ENCODE measurements at regions not wholly inside any gene's neighbourhood (a gene's known extent, or its start where the extent isn't known, plus 50 kb on each side); places are given as distances from the start of the nearest gene placed in this dataset.

GRCh38 chr9:20015427-20015931, 226.6 kb upstream of the SLC24A2 start:
- FAIRE-seq, result no peak
- H2AFZ ChIP-seq (ENCODE audit: low read length), result no peak overlapping the region; the same call in 1 of the 2 replicates
- POLR2A ChIA-PET (ENCODE audit: partially characterized antibody), result interaction anchor here (0.7 kb wide), 1 partner anchor 22 kb away, joined by 3 read pairs; no protein-coding TSS in a partner anchor

More at GRCh38 chr9:20015427-20015931, 226.6 kb upstream of the SLC24A2 start:
- Histone ChIP-seq H3K27me3 (replicated peaks in 1 of 4; ENCODE audit: control insufficient read depth in 3 of 4, extremely low read depth in 1 of 4, insufficient read depth in 3 of 4, low read length in 3 of 4) (no peaks in the 10 kb centered on the region), H2BK15ac (ENCODE audit: low read length) (no peak overlapping the region), H3K9ac (replicated peaks in 1 of 4; ENCODE audit: extremely low read depth in 1 of 4, low read depth in 3 of 4, low read length in 3 of 4) (no peak overlapping the region), H3K18ac (ENCODE audit: extremely low read depth, low read length) (no peak overlapping the region; the same call in 1 of the 2 replicates), H3K27ac (ENCODE audit: low read depth, low read length) (no peak overlapping the region), H3K23ac (ENCODE audit: insufficient read length) (no peak overlapping the region), H3K4me3 (ENCODE audit: extremely low read depth in 1 of 4, insufficient read depth in 2 of 4, low read depth in 3 of 4, low read length in 4 of 4) (no peak overlapping the region), H3K9me3 (ENCODE audit: insufficient read depth in 2 of 2, low read depth in 1 of 2, low read length in 1 of 2) (no peaks in the 10 kb centered on the region), H4K91ac (replicated peaks; ENCODE audit: insufficient read length, low read length) (no peak overlapping the region), H4K5ac (ENCODE audit: insufficient read length, low read depth, low read length) (no peak overlapping the region), H3K4me1 (replicated peaks in 1 of 4; ENCODE audit: control insufficient read depth in 3 of 4, insufficient read depth in 4 of 4, low read length in 3 of 4) (no peaks in the 10 kb centered on the region; a peak in 2 of 7 replicates), H3K56ac (replicated peaks; ENCODE audit: insufficient read length, low read depth, low read length) (no peak overlapping the region), H3K79me2 (ENCODE audit: control insufficient read depth in 1 of 2, insufficient read depth in 2 of 2, low read length in 2 of 2) (no peaks in the 10 kb centered on the region), H4K20me1 (replicated peaks in 1 of 2; ENCODE audit: control insufficient read depth in 1 of 2, insufficient read depth in 2 of 2, low read length in 2 of 2) (no peaks in the 10 kb centered on the region), H3K4me2 (ENCODE audit: insufficient read depth in 1 of 2, low read depth in 2 of 2, low read length in 2 of 2) (no peak overlapping the region), H3K4ac (replicated peaks; ENCODE audit: insufficient read length, low read depth, low read length) (no peak overlapping the region), H2BK12ac (ENCODE audit: low read depth, low read length) (peak overlapping the region; percentile 65; the same call in 1 of the 2 replicates), H3K36me3 (ENCODE audit: control insufficient read depth in 2 of 4, insufficient read depth in 4 of 4, low read length in 3 of 4) (no peaks in the 10 kb centered on the region), H2BK5ac (ENCODE audit: low read depth, low read length) (no peak overlapping the region), H3K79me1 (ENCODE audit: low read depth, low read length) (no peaks in the 10 kb centered on the region), H2AK5ac (ENCODE audit: low read depth, low read length) (no peak overlapping the region; the same call in 1 of the 2 replicates), H4K8ac (ENCODE audit: extremely low read depth, insufficient read depth, low read length) (no peak overlapping the region), H2BK20ac (ENCODE audit: low read length) (no peak overlapping the region), H3K14ac (ENCODE audit: insufficient read length) (no peak overlapping the region), H3K23me2 (ENCODE audit: low read depth, low read length) (no peaks in the 10 kb centered on the region), H2BK120ac (replicated peaks; ENCODE audit: low read depth, low read length) (no peak overlapping the region)
- TF ChIP-seq CTCF (IDR thresholded peaks at IDR 0.05; ENCODE audit: control extremely low read depth in 1 of 3, insufficient read depth in 1 of 3, low read depth in 1 of 3, low read length in 3 of 3) (no peak), RFX5 (IDR thresholded peaks at IDR 0.05; ENCODE audit: borderline replicate concordance, low read depth, low read length) (no peak), PHF8 (conservative IDR thresholded peaks at IDR 0.05; ENCODE audit: low read depth, low read length) (no peak), JUN (IDR thresholded peaks at IDR 0.05; ENCODE audit: low read depth, low read length) (no peak), POLR2AphosphoS5 (IDR thresholded peaks at IDR 0.05; ENCODE audit: low read depth, low read length) (no peak), JUND (IDR thresholded peaks at IDR 0.05; ENCODE audit: low read length) (no peak), GTF2F1 (IDR thresholded peaks at IDR 0.05; ENCODE audit: borderline replicate concordance, low read depth, low read length) (no peak), MAFK (IDR thresholded peaks at IDR 0.05; ENCODE audit: low read depth, low read length) (no peak)
- WGBS, 2 experiments (ENCODE audit: extremely low coverage in 1 of 2, insufficient coverage in 1 of 2, insufficient read length in 1 of 2, insufficient replicate concordance in 2 of 2, low coverage in 1 of 2, low lambda C conversion rate in 2 of 2, missing lambda C conversion rate in 1 of 2), result 79% methylated on average over 2 of the region's 2 CpGs; no CpG with 5 or more reads in 1 of the 2 experiments
- no peak for DNase-seq (ENCODE audit: low read depth in 1 of 2, low spot score in 2 of 2)
- CTCF ChIA-PET (ENCODE audit: partially characterized antibody), result interaction anchor here (1.4 kb wide), 2 partner anchors 14 to 497 kb away, joined by 3 read pairs; no protein-coding TSS in a partner anchor

Measured in H1 (cell line).